ENCODE measurements at regions not wholly inside any gene's neighbourhood (a gene's known extent, or its start where the extent isn't known, plus 50 kb on each side); places are given as distances from the start of the nearest gene placed in this dataset.

GRCh38 chr3:88403319-88403718, 253.6 kb downstream of the C3orf38 start:
- H3K27ac Mint-ChIP-seq = no peak overlapping the region
- no peaks in the 10 kb centered on the region for H3K27me3 Mint-ChIP-seq
- H3K9me3 Mint-ChIP-seq = peaks cover 16% of the 10 kb centered on the region
- H3K4me3 Mint-ChIP-seq = no peak overlapping the region
- H3K36me3 Mint-ChIP-seq = no peaks in the 10 kb centered on the region
- ATAC-seq (no peak), DNase-seq (ENCODE audit: low spot score) (no peak)
- no peaks in the 10 kb centered on the region for H3K4me1 Mint-ChIP-seq (ENCODE audit: low read depth in 2 of 2)

GRCh38 chr3:88408097-88408496, 258.3 kb downstream of the C3orf38 start:
- Mint-ChIP-seq H3K4me3 (no peak overlapping the region), H3K9me3 (peaks cover 11% of the 10 kb centered on the region), H3K27me3 (no peaks in the 10 kb centered on the region), H3K4me1 (ENCODE audit: low read depth in 2 of 2) (no peaks in the 10 kb centered on the region), H3K36me3 (no peaks in the 10 kb centered on the region), H3K27ac (no peak overlapping the region)
- DNase-seq (ENCODE audit: low spot score) (no peak), ATAC-seq (no peak)

- no peaks in the 10 kb centered on the region for H3K4me1 Mint-ChIP-seq (ENCODE audit: low read depth in 2 of 2)
- peaks cover 6% of the 10 kb centered on the region for H3K9me3 Mint-ChIP-seq
- no peak for ATAC-seq
- H3K27me3 Mint-ChIP-seq = no peaks in the 10 kb centered on the region
- no peak overlapping the region for H3K4me3 Mint-ChIP-seq
- no peaks in the 10 kb centered on the region for H3K36me3 Mint-ChIP-seq
- no peak overlapping the region for H3K27ac Mint-ChIP-seq
- DNase-seq (ENCODE audit: low spot score) = no peak
These were observed 259.2 kb downstream of the C3orf38 start for GRCh38 chr3:88408935-88409334.

GRCh38 chr3:88410259-88410658, 260.5 kb downstream of the C3orf38 start:
- H3K36me3 Mint-ChIP-seq = no peaks in the 10 kb centered on the region

GRCh38 chr3:88412346-88412745, 262.6 kb downstream of the C3orf38 start:
- no peak for ATAC-seq
- Mint-ChIP-seq H3K4me3 (no peak overlapping the region), H3K36me3 (no peaks in the 10 kb centered on the region), H3K4me1 (ENCODE audit: low read depth in 2 of 2) (no peaks in the 10 kb centered on the region), H3K9me3 (peaks cover 7% of the 10 kb centered on the region), H3K27ac (no peak overlapping the region), H3K27me3 (no peaks in the 10 kb centered on the region)
- no peak for DNase-seq (ENCODE audit: low spot score)

More at GRCh38 chr3:88410259-88410658, 260.5 kb downstream of the C3orf38 start:
- Mint-ChIP-seq H3K9me3 (peaks cover 6% of the 10 kb centered on the region), H3K4me1 (ENCODE audit: low read depth in 2 of 2) (no peaks in the 10 kb centered on the region), H3K4me3 (no peak overlapping the region), H3K27ac (no peak overlapping the region), H3K27me3 (no peaks in the 10 kb centered on the region)
- DNase-seq (ENCODE audit: low spot score) (no peak), ATAC-seq (no peak)

GRCh38 chr3:88416436-88416835, 266.7 kb downstream of the C3orf38 start:
- ATAC-seq = no peak

GRCh38 chr3:88418219-88418618, 268.5 kb downstream of the C3orf38 start:
- H3K4me3 Mint-ChIP-seq = no peak overlapping the region
- H3K4me1 Mint-ChIP-seq (ENCODE audit: low read depth in 2 of 2) = no peaks in the 10 kb centered on the region
- H3K27me3 Mint-ChIP-seq = no peaks in the 10 kb centered on the region

More at GRCh38 chr3:88416436-88416835, 266.7 kb downstream of the C3orf38 start:
- H3K27ac Mint-ChIP-seq = no peak overlapping the region
- H3K4me1 Mint-ChIP-seq (ENCODE audit: low read depth in 2 of 2) = no peaks in the 10 kb centered on the region
- peaks cover 4% of the 10 kb centered on the region for H3K9me3 Mint-ChIP-seq
- H3K36me3 Mint-ChIP-seq = no peaks in the 10 kb centered on the region
- H3K27me3 Mint-ChIP-seq = no peaks in the 10 kb centered on the region
- DNase-seq (ENCODE audit: low spot score) = no peak
- no peak overlapping the region for H3K4me3 Mint-ChIP-seq

GRCh38 chr3:88433568-88433967, 283.8 kb downstream of the C3orf38 start:
- ATAC-seq (no peak), DNase-seq (ENCODE audit: low spot score) (no peak)
- no peaks in the 10 kb centered on the region for H3K27me3 Mint-ChIP-seq
- no peak overlapping the region for H3K4me3 Mint-ChIP-seq
- H3K4me1 Mint-ChIP-seq (ENCODE audit: low read depth in 2 of 2) = no peaks in the 10 kb centered on the region
- peaks cover 7% of the 10 kb centered on the region for H3K9me3 Mint-ChIP-seq
- no peaks in the 10 kb centered on the region for H3K36me3 Mint-ChIP-seq
- H3K27ac Mint-ChIP-seq = no peak overlapping the region

More at GRCh38 chr3:88418219-88418618, 268.5 kb downstream of the C3orf38 start:
- Mint-ChIP-seq H3K36me3 (no peaks in the 10 kb centered on the region), H3K9me3 (peaks cover 4% of the 10 kb centered on the region), H3K27ac (no peak overlapping the region)
- DNase-seq (ENCODE audit: low spot score) = no peak
- ATAC-seq = no peak

GRCh38 chr3:88434001-88434400, 284.2 kb downstream of the C3orf38 start:
- DNase-seq (ENCODE audit: low spot score) (no peak), ATAC-seq (no peak)
- H3K9me3 Mint-ChIP-seq = peaks cover 9% of the 10 kb centered on the region
- no peak overlapping the region for H3K27ac Mint-ChIP-seq
- H3K36me3 Mint-ChIP-seq = no peaks in the 10 kb centered on the region
- H3K4me3 Mint-ChIP-seq = no peak overlapping the region
- no peaks in the 10 kb centered on the region for H3K4me1 Mint-ChIP-seq (ENCODE audit: low read depth in 2 of 2)
- H3K27me3 Mint-ChIP-seq = no peaks in the 10 kb centered on the region

- H3K27ac Mint-ChIP-seq = no peak overlapping the region
- peaks cover 9% of the 10 kb centered on the region for H3K9me3 Mint-ChIP-seq
- no peaks in the 10 kb centered on the region for H3K27me3 Mint-ChIP-seq
- no peak overlapping the region for H3K4me3 Mint-ChIP-seq
- ATAC-seq (no peak), DNase-seq (ENCODE audit: low spot score) (no peak)
- H3K36me3 Mint-ChIP-seq = no peaks in the 10 kb centered on the region
- H3K4me1 Mint-ChIP-seq (ENCODE audit: low read depth in 2 of 2) = no peaks in the 10 kb centered on the region
These were observed 290.9 kb downstream of the C3orf38 start for GRCh38 chr3:88440701-88441100.

GRCh38 chr3:88443066-88443465, 293.3 kb downstream of the C3orf38 start:
- no peak for ATAC-seq
- Mint-ChIP-seq H3K9me3 (peaks cover 12% of the 10 kb centered on the region), H3K4me3 (no peak overlapping the region)

GRCh38 chr3:88444251-88444650, 294.5 kb downstream of the C3orf38 start:
- Mint-ChIP-seq H3K36me3 (no peaks in the 10 kb centered on the region), H3K9me3 (peaks cover 7% of the 10 kb centered on the region), H3K4me3 (no peak overlapping the region), H3K27ac (no peak overlapping the region), H3K4me1 (ENCODE audit: low read depth in 2 of 2) (no peaks in the 10 kb centered on the region), H3K27me3 (no peaks in the 10 kb centered on the region)
- ATAC-seq (no peak), DNase-seq (ENCODE audit: low spot score) (no peak)

More at GRCh38 chr3:88443066-88443465, 293.3 kb downstream of the C3orf38 start:
- no peaks in the 10 kb centered on the region for H3K36me3 Mint-ChIP-seq
- no peaks in the 10 kb centered on the region for H3K27me3 Mint-ChIP-seq
- H3K27ac Mint-ChIP-seq = no peak overlapping the region
- DNase-seq (ENCODE audit: low spot score) = no peak
- no peaks in the 10 kb centered on the region for H3K4me1 Mint-ChIP-seq (ENCODE audit: low read depth in 2 of 2)

- DNase-seq (ENCODE audit: low spot score) (no peak), ATAC-seq (no peak)
- H3K4me3 Mint-ChIP-seq = no peak overlapping the region
- H3K4me1 Mint-ChIP-seq (ENCODE audit: low read depth in 2 of 2) = no peaks in the 10 kb centered on the region
- no peaks in the 10 kb centered on the region for H3K36me3 Mint-ChIP-seq
- peaks cover 13% of the 10 kb centered on the region for H3K9me3 Mint-ChIP-seq
- no peak overlapping the region for H3K27ac Mint-ChIP-seq
- H3K27me3 Mint-ChIP-seq = no peaks in the 10 kb centered on the region
These were observed 302.5 kb downstream of the C3orf38 start for GRCh38 chr3:88452228-88452627.

- no peak for ATAC-seq
- H3K4me1 Mint-ChIP-seq (ENCODE audit: low read depth in 2 of 2) = no peaks in the 10 kb centered on the region
- no peak overlapping the region for H3K27ac Mint-ChIP-seq
- H3K36me3 Mint-ChIP-seq = no peaks in the 10 kb centered on the region
- no peaks in the 10 kb centered on the region for H3K27me3 Mint-ChIP-seq
- H3K4me3 Mint-ChIP-seq = no peak overlapping the region
- H3K9me3 Mint-ChIP-seq = peaks cover 11% of the 10 kb centered on the region
- DNase-seq (ENCODE audit: low spot score) = no peak
These were observed 310.6 kb downstream of the C3orf38 start for GRCh38 chr3:88460369-88460768.

- Mint-ChIP-seq H3K36me3 (peaks cover 16% of the 10 kb centered on the region), H3K27me3 (no peaks in the 10 kb centered on the region), H3K27ac (no peak overlapping the region), H3K9me3 (peaks cover 18% of the 10 kb centered on the region), H3K4me1 (ENCODE audit: low read depth in 2 of 2) (no peaks in the 10 kb centered on the region), H3K4me3 (no peak overlapping the region)
- DNase-seq (ENCODE audit: low spot score) = no peak
- ATAC-seq = no peak
These were observed 312.5 kb downstream of the C3orf38 start for GRCh38 chr3:88462230-88462629.
